ENCODE measurements at regions not wholly inside any gene's neighbourhood (a gene's known extent, or its start where the extent isn't known, plus 50 kb on each side); places are given as distances from the start of the nearest gene placed in this dataset.

DNA sequence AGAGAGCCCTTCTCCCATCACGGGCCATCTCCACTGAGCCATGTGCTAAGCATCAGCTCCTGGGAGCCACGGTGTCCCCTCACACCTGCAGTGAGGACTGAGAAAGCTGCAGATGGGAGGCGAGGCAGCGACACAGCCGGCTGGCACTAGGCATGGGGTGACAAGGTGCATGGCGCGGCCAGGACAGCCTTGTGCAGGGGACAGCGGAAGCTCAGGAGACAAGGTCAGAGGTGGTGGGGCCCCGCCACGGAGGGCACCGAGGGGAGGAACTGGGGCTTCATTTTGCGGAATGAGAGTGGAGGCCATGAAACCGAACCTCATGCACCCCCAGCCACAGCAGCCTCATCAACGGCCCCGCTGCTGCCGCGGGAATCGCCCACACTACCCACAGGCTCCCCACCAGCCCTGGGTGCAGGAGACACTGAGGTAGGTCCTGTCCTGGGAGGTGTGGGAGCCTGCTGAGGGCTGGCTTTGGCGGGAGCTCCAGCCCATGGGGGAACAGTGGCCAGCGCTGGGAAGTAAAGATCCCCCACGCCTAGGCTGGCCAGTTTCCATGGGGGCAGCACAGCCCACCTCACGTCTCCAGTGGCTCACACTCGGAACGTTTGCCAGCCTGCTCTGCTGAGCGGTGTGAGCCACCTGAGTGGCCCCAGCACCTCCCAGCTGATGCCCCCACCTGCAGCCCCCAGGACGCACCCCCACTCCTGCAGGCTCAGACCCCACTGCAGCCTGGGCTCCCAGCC lies 71.2 kb upstream of the INSIG1 start:
- TF ChIP-seq, protein P1, sequence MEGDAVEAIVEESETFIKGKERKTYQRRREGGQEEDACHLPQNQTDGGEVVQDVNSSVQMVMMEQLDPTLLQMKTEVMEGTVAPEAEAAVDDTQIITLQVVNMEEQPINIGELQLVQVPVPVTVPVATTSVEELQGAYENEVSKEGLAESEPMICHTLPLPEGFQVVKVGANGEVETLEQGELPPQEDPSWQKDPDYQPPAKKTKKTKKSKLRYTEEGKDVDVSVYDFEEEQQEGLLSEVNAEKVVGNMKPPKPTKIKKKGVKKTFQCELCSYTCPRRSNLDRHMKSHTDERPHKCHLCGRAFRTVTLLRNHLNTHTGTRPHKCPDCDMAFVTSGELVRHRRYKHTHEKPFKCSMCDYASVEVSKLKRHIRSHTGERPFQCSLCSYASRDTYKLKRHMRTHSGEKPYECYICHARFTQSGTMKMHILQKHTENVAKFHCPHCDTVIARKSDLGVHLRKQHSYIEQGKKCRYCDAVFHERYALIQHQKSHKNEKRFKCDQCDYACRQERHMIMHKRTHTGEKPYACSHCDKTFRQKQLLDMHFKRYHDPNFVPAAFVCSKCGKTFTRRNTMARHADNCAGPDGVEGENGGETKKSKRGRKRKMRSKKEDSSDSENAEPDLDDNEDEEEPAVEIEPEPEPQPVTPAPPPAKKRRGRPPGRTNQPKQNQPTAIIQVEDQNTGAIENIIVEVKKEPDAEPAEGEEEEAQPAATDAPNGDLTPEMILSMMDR (conservative IDR thresholded peaks at IDR 0.05), result no peak
- no peak for TF ChIP-seq EZH2 (IDR thresholded peaks at IDR 0.05; ENCODE audit: low read depth)
